ENCODE measurements at regions not wholly inside any gene's neighbourhood (a gene's known extent, or its start where the extent isn't known, plus 50 kb on each side); places are given as distances from the start of the nearest gene placed in this dataset.

GRCh38 chr2:138249207-138249606 lies 252.4 kb upstream of the SPOPL start:
- TF ChIP-seq, protein P1, sequence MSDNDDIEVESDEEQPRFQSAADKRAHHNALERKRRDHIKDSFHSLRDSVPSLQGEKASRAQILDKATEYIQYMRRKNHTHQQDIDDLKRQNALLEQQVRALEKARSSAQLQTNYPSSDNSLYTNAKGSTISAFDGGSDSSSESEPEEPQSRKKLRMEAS (IDR thresholded peaks at IDR 0.05; ENCODE audit: insufficient read depth, insufficient read length), result no peak
- TF ChIP-seq POLR2A (IDR thresholded peaks at IDR 0.05; ENCODE audit: low read depth, low read length) (no peak), POLR2AphosphoS5 (IDR thresholded peaks at IDR 0.05; ENCODE audit: insufficient read depth, low read depth, low read length) (no peak), EZH2 (IDR thresholded peaks at IDR 0.05; ENCODE audit: borderline replicate concordance, low read depth, low read length, severe bottlenecking) (no peak), JUN (IDR thresholded peaks at IDR 0.05; ENCODE audit: borderline replicate concordance, insufficient read depth, insufficient read length, low read depth) (no peak), FOS (IDR thresholded peaks at IDR 0.05; ENCODE audit: borderline replicate concordance, insufficient read depth, low read length) (no peak), MYC (IDR thresholded peaks at IDR 0.05; ENCODE audit: low read depth, low read length) (no peak)
- TF ChIP-seq, protein P2, sequence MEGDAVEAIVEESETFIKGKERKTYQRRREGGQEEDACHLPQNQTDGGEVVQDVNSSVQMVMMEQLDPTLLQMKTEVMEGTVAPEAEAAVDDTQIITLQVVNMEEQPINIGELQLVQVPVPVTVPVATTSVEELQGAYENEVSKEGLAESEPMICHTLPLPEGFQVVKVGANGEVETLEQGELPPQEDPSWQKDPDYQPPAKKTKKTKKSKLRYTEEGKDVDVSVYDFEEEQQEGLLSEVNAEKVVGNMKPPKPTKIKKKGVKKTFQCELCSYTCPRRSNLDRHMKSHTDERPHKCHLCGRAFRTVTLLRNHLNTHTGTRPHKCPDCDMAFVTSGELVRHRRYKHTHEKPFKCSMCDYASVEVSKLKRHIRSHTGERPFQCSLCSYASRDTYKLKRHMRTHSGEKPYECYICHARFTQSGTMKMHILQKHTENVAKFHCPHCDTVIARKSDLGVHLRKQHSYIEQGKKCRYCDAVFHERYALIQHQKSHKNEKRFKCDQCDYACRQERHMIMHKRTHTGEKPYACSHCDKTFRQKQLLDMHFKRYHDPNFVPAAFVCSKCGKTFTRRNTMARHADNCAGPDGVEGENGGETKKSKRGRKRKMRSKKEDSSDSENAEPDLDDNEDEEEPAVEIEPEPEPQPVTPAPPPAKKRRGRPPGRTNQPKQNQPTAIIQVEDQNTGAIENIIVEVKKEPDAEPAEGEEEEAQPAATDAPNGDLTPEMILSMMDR (IDR thresholded peaks at IDR 0.05; ENCODE audit: extremely low read depth in 1 of 2, insufficient read depth in 1 of 2, low read depth in 1 of 2, low read length in 2 of 2), result no peak

All from endothelial cell of umbilical vein (primary cell).